CD14-positive monocyte (primary cell): ENCODE measurements at regions not wholly inside any gene's neighbourhood (a gene's known extent, or its start where the extent isn't known, plus 50 kb on each side); places are given as distances from the start of the nearest gene placed in this dataset.

Source experiments
- DNase-seq, 3 donors: peaks; one replicate each; pipeline ENCODE4 v3.0.0-alpha.2; 2011 to 2022
- H2AFZ ChIP-seq: 2 replicates; pipeline ENCODE4 v1.6.0; 2012; ENCODE audit warnings: mild to moderate bottlenecking, low read depth, low read length, inconsistent platforms; ENCODE audit not compliant: insufficient read depth, poor library complexity, severe bottlenecking
- H3K27ac ChIP-seq, 2 donors: 1 replicate in 1 of 2; 2 replicates in 1 of 2; pipeline ENCODE4 v1.5.1; 2012 to 2013; ENCODE audit warnings: low read length in 2 of 2, control low read depth in 1 of 2, inconsistent platforms in 1 of 2, low read depth in 1 of 2, mild to moderate bottlenecking in 1 of 2
- H3K27me3 ChIP-seq, 2 donors: one replicate each; pipeline versions ENCODE4 v1.6.0 to v1.6.1; 2011 to 2013; ENCODE audit warnings: low read length in 2 of 2; ENCODE audit not compliant: control insufficient read depth in 2 of 2, insufficient read depth in 2 of 2
- H3K36me3 ChIP-seq, 2 donors: replicated peaks in 1 of 2; 1 replicate in 1 of 2; 2 replicates in 1 of 2; pipeline versions ENCODE4 v1.5.1 to v1.6.1; 2012 to 2013; ENCODE audit warnings: low read length in 2 of 2, control low read depth in 1 of 2, inconsistent platforms in 1 of 2, mild to moderate bottlenecking in 1 of 2; ENCODE audit not compliant: insufficient read depth in 2 of 2, control insufficient read depth in 1 of 2
- H3K4me1 ChIP-seq, 2 donors: 1 replicate in 1 of 2; 2 replicates in 1 of 2; pipeline versions ENCODE4 v1.5.1 to v1.6.1; 2012 to 2013; ENCODE audit warnings: low read length in 2 of 2, control low read depth in 1 of 2, inconsistent platforms in 1 of 2, mild to moderate bottlenecking in 1 of 2, moderate library complexity in 1 of 2; ENCODE audit not compliant: insufficient read depth in 2 of 2, control insufficient read depth in 1 of 2
- H3K4me2 ChIP-seq: replicated peaks from 2 replicates; pipeline ENCODE3; 2012; ENCODE audit warnings: low read length, moderate library complexity, mild to moderate bottlenecking; ENCODE audit not compliant: poor library complexity, severe bottlenecking; ENCODE audit errors: extremely low read depth
- H3K4me3 ChIP-seq, 3 experiments: fragments of 200-600 bp in 1 of 3; sonication (generic) in 1 of 3; replicated peaks in 1 of 3; 1 replicate in 2 of 3; 2 replicates in 1 of 3; pipeline ENCODE4 v1.5.1; 2011 to 2013; ENCODE audit warnings: low read length in 3 of 3, mild to moderate bottlenecking in 3 of 3, control low read depth in 2 of 3, low read depth in 2 of 3, inconsistent platforms in 1 of 3, moderate library complexity in 1 of 3
- H3K79me2 ChIP-seq: 2 replicates; pipeline ENCODE4 v1.6.0; 2012; ENCODE audit warnings: mild to moderate bottlenecking, control low read depth, inconsistent platforms, low read length, moderate library complexity; ENCODE audit not compliant: insufficient read depth
- H3K9ac ChIP-seq: 2 replicates; pipeline ENCODE4 v1.6.0; 2017; ENCODE audit warnings: low read length, mild to moderate bottlenecking; ENCODE audit not compliant: insufficient read depth, poor library complexity, severe bottlenecking
- H3K9me3 ChIP-seq, 2 donors: replicated peaks in 1 of 2; 1 replicate in 1 of 2; 2 replicates in 1 of 2; pipeline versions ENCODE4 v1.5.1 to v1.6.1; 2012 to 2013; ENCODE audit warnings: low read length in 2 of 2, control low read depth in 1 of 2; ENCODE audit not compliant: control insufficient read depth in 1 of 2, insufficient read depth in 1 of 2
- H4K20me1 ChIP-seq: 2 replicates; pipeline ENCODE4 v1.6.0; 2012; ENCODE audit warnings: mild to moderate bottlenecking, low read length, control low read depth, moderate library complexity; ENCODE audit not compliant: insufficient read depth
- H3K27ac Mint-ChIP-seq, 7 donors: one replicate each; pipeline ENCODE4 v1.8.0; 2020; ENCODE audit warnings: mild to moderate bottlenecking in 7 of 7, mixed read lengths in 7 of 7, moderate library complexity in 6 of 7, inconsistent platforms in 2 of 7
- H3K27me3 Mint-ChIP-seq, 3 donors: one replicate each; pipeline ENCODE4 v1.8.0; 2021 to 2022; ENCODE audit warnings: low read depth in 3 of 3, mild to moderate bottlenecking in 3 of 3, mixed read lengths in 3 of 3, moderate library complexity in 3 of 3, inconsistent platforms in 1 of 3
- H3K36me3 Mint-ChIP-seq, 2 donors: one replicate each; pipeline ENCODE4 v1.8.0; 2020; ENCODE audit warnings: mixed read lengths in 2 of 2, inconsistent platforms in 1 of 2, mild to moderate bottlenecking in 1 of 2
- H3K4me1 Mint-ChIP-seq: one replicate; pipeline ENCODE4 v1.8.0; 2020; ENCODE audit warnings: mild to moderate bottlenecking, mixed read lengths
- H3K4me3 Mint-ChIP-seq, 2 donors: one replicate each; pipeline ENCODE4 v1.8.0; 2020; ENCODE audit warnings: mild to moderate bottlenecking in 2 of 2, mixed read lengths in 2 of 2, moderate library complexity in 1 of 2
- H3K9me3 Mint-ChIP-seq, 7 donors: one replicate each; pipeline ENCODE4 v1.8.0; 2020 to 2022; ENCODE audit warnings: mixed read lengths in 7 of 7, mild to moderate bottlenecking in 6 of 7, moderate library complexity in 6 of 7, inconsistent platforms in 2 of 7
- CTCF ChIP-seq: fragments of 200-600 bp; IDR thresholded peaks from one replicate; pipeline ENCODE4 v1.8.0; 2022; ENCODE audit warnings: antibody characterized with exemption, mild to moderate bottlenecking
- WGBS: methylation state at CpG from one replicate; pipeline ENCODE4 v1.1.5; 2013; ENCODE audit warnings: missing lambda C conversion rate; ENCODE audit not compliant: insufficient coverage; 5-methylcytosine and 5-hydroxymethylcytosine counted together
- intact Hi-C, 2 donors: fragments of 100-400 bp; cut with micrococcal nuclease; formaldehyde crosslinking; loops; one replicate each; pipeline versions ENCODE4 v1.15.0 to v1.15.1; 2023

DNA sequence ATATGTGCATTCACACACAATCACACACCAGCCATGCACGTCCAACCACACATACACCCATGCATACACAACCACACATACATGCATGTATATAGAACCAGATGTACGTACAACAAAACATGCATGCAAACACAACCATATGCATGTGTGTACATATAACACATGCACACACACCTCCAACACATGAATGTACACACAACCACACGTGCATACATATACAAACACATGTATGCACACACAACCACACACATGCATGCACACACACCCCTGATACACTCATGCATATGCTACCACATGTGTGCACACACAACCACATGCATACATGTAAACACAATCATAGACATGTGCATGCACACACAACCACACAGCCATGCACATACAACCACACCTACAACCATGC, 52.0 kb upstream of the SDK2 start:
- H2AFZ ChIP-seq = no peak overlapping the region
- intact Hi-C loops = no loop called here
- no peaks in the 10 kb centered on the region for H3K79me2 ChIP-seq
- H3K27me3 ChIP-seq = peaks cover 0 to 2% of the 10 kb centered on the region in 2 donors
- no peak overlapping the region for H3K4me2 ChIP-seq
- peaks cover 0 to 16% of the 10 kb centered on the region in 2 donors for H3K9me3 ChIP-seq
- no peaks in the 10 kb centered on the region for H3K36me3 ChIP-seq
- peaks cover 48% of the 10 kb centered on the region for H3K4me1 Mint-ChIP-seq
- H4K20me1 ChIP-seq = no peaks in the 10 kb centered on the region
- DNase-seq = no peak
- H3K4me3 ChIP-seq = no peak overlapping the region
- no peak for TF ChIP-seq CTCF
- peaks cover 9 to 18% (median 12%) of the 10 kb centered on the region in 7 donors for H3K9me3 Mint-ChIP-seq
- peaks cover 0 to 2% of the 10 kb centered on the region in 2 donors for H3K36me3 Mint-ChIP-seq
- WGBS = 95% methylated on average over 3 of the region's 3 CpGs
- H3K27me3 Mint-ChIP-seq = peaks cover 0 to 2% (median 0%) of the 10 kb centered on the region in 3 donors
- H3K4me3 Mint-ChIP-seq = no peak overlapping the region
- H3K4me1 ChIP-seq = peaks cover 35 to 37% of the 10 kb centered on the region in 2 donors
- H3K27ac ChIP-seq = no peak overlapping the region
- no peak overlapping the region for H3K9ac ChIP-seq
- H3K27ac Mint-ChIP-seq = no peak overlapping the region

DNA sequence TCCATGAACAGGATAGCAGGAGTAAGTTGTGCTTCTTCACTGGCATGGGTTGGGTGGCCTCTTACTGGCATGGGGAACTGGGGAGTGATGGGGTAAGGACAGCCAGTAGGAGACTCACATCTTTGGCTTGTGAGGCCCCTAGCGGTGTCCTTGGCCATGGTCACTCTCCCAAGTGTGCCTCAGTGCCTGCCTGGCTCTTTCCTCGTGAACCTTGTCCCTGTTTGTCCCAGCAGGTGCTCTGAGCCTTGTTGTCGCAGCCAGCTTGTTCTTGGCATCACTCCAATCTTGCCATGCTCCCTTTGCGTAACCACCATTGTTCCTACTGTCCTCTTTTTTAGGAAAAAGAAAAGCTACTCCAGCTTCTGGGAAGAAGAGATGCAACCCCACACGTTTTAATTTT, 53.6 kb upstream of the SDK2 start:
- Mint-ChIP-seq H3K4me3 (no peak overlapping the region), H3K27me3 (peaks cover 0 to 4% (median 0%) of the 10 kb centered on the region in 3 donors), H3K9me3 (peaks cover 8 to 19% (median 12%) of the 10 kb centered on the region in 7 donors), H3K36me3 (peaks cover 0 to 2% of the 10 kb centered on the region in 2 donors), H3K27ac (no peak overlapping the region), H3K4me1 (peaks cover 32% of the 10 kb centered on the region)
- Histone ChIP-seq H3K79me2 (no peaks in the 10 kb centered on the region), H3K9me3 (peaks cover 0 to 16% of the 10 kb centered on the region in 2 donors), H2AFZ (no peak overlapping the region), H3K4me1 (peaks cover 19 to 20% of the 10 kb centered on the region in 2 donors), H3K9ac (no peak overlapping the region), H3K27me3 (peaks cover 0 to 2% of the 10 kb centered on the region in 2 donors), H3K36me3 (no peaks in the 10 kb centered on the region), H3K4me3 (no peak overlapping the region), H3K4me2 (no peak overlapping the region), H4K20me1 (no peaks in the 10 kb centered on the region), H3K27ac (no peak overlapping the region)
- intact Hi-C loops = no loop called here
- WGBS = 73% methylated on average over 4 of the region's 5 CpGs
- DNase-seq = no peak
- peak; percentile 8 for TF ChIP-seq CTCF
